Medulla oblongata (tissue), 1 donor: ENCODE measurements at regions not wholly inside any gene's neighbourhood (a gene's known extent, or its start where the extent isn't known, plus 50 kb on each side); places are given as distances from the start of the nearest gene placed in this dataset.
"Not testable (repeated sequence)": the region's sequence is repeated elsewhere in the genome, so short reads cannot be mapped to it uniquely, and the experiment has no call there.

Source experiments
- DNase-seq: peaks from one replicate; pipeline ENCODE4 v3.0.0-alpha.2; 2015; ENCODE audit errors: extremely low spot score

GRCh38 chrX:905848-906566 is 275.4 kb downstream of the SHOX start:
- DNase-seq: no peak

GRCh38 chrX:903116-903515 is 272.5 kb downstream of the SHOX start:
- DNase-seq: no peak

DNA sequence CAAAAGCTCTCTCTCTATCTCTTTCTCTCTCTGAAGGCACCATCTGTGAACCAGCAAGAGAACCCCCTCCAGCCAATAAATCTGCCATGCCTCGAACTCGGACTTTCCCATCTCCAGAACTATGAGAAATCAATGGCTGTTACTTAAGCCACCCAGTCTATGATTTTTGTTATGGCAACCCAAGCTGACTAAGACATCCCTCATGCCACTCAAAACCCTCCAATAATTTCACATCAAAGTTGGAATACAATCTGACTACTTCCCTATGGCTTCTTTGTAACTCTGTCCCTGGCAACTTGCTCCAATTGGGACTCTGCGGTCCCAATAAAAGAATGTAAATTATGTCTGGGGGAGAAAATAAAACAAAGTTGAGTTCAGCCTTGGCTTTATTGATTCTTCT is 265.7 kb downstream of the SHOX start:
- no peak for DNase-seq

DNA sequence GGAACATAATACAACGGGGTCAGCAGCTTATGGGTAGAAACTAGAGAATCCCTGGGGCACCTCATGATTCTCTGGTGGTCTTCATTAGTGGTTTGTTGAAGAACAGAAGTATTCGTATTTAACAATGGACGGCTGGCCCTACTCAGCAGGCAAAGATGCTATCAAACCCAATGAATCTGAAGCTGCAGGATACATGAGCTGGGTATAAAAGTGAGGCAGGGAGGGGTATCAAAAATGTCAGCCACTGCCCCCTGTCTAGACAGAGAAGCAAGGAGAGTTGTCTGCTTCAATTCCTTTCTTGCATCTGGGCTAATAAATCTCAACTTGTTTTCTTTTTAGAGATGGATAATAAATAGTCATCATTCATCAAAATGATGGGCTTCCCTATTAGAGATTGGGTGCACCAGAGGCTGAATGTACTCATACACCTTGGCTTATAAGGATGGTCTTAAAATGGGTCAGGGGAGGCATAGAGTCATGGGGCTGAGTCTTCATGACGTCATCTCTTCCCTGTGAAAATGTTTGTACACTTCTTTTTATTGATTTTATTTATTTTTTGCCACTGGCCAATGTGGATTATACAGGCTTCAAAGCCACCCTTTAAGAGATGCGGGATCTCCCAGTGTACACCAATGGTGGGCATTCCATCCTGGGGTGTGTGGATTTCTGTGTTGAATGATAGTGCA is 259.5 kb downstream of the SHOX start:
- no peak for DNase-seq

DNA sequence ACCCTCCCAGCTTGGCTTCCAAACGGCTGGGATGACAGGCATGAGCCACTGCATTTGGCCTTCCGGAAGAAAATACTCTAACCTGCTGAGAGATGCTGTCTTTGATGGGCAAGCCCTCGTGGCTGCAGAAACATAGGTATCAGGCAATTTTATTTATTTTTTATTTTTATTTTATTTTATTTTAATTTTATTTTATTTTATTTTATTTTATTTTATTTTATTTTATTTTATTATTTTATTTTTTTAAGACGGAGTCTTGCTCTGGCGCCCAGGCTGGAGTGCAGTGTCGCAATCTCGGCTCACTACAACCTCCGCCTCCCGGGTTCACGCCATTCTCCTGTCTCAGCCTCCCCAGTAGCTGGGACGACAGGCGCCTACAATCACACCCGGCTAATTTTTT is 257.1 kb downstream of the SHOX start:
- not testable (repeated sequence) for DNase-seq

GRCh38 chrX:883588-883987 is 253.0 kb downstream of the SHOX start:
- DNase-seq: no peak

DNA sequence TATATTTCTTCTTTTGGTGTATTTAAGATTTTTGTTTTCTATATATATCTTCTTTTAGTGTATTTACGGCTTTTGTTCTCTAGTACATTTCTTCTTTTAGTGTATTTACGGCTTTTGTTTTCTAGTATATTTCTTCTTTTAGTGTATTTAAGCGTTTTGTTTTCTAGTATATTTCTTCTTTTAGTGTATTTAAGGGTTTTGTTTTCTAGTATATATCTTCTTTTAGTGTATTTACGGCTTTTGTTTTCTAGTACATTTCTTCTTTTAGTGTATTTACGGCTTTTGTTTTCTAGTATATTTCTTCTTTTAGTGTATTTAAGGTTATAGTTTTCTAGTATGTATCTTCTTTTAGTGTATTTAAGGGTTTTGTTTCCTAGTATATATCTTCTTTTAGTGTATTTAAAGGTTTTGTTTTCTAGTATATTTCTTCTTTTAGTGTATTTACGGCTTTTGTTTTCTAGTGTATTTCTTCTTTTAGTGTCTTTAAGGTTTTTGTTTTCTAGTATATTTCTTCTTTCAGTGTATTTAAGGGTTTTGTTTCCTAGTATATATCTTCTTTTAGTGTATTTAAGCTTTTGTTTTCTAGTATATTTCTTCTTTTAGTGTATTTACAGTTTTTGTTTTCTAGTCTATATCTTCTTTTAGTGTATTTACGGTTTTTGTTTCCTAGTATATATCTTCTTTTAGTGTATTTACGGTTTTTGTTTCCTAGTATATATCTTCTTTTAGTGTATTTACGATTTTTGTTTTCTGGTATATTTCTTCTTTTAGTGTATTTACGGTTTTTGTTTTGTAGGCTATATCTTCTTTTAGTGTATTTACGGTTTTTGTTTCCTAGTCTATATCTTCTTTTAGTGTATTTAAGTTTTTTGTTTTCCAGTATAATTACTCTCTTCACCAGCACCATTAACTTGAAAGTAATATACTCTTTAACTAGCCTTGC is 249.4 kb downstream of the SHOX start:
- DNase-seq: not testable (repeated sequence)

GRCh38 chrX:874061-874460 is 243.5 kb downstream of the SHOX start:
- no peak for DNase-seq

DNA sequence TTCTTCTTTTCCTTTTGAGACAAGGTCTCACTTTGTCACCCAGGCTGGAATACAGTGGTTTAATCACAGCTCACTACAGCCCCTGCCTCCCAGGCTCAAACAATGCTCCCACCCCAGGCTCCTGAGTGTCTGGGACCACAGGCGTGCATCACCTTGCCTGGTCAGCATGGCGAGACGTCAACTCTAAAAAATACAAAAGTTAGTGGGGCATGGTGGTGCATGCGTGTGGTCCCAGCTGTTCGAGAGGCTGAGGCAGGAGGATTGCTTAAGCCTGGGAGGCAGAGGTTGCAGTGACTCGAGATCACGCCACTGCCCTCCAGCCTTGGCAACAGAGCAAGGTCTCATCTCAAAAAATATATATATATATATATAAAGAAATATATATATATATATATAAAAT is 242.4 kb downstream of the SHOX start:
- no peak for DNase-seq

DNA sequence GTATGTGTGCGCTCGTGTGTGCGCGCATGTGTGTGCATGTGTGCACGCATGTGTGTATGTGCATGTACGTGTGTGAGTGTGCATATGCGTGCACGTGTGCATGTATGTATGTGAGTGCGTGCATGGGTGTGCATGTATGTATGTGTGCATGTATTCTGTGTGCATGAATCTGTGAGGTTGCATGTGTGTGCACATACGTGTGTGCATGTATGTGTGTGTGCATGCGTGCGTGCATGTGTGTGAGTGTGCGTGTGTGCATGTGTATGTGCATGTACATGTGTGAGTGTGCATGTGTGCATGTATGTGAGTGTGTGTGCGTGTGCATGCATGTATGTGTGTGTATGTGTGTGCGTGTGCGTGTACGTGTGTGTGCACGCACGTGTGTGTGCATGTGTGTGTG is 241.5 kb downstream of the SHOX start:
- DNase-seq: no peak

- no peak for DNase-seq
These were observed 241.0 kb downstream of the SHOX start for GRCh38 chrX:871626-872025.

DNA sequence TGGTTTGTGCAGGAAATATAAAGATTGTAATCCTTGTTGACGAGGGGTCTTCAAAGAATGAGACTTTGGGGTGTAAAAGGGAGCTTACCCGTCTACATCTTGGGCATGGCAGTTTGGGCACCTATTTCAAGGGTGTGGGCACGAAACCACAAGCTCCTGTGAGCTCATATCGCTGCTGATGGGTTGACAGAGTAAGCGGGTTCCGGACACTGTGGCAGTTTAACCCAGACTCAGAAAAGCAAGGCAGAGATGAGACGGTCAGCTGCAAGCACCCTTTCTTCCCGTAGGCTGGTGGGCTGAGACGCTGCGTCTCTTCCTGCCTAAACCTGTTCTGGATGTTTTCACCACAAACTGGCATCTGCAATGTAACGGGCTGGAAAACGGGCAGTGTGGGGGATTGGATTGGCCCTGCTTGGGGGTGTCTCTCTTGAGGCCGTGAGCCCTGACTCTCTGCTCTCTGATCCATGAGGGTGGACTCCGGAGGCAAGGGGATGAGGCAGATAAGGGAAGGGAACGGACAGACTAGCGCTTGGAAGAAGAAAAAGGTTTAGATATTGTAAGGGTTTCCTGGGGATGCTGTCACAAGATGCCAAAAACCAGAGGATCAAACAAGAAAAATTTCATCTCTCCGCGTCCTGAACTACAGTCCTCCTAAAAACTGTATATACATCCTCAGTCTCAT is 237.5 kb downstream of the SHOX start:
- DNase-seq: no peak

- DNase-seq: no peak
These were observed 236.9 kb downstream of the SHOX start for GRCh38 chrX:867502-867901.

DNA sequence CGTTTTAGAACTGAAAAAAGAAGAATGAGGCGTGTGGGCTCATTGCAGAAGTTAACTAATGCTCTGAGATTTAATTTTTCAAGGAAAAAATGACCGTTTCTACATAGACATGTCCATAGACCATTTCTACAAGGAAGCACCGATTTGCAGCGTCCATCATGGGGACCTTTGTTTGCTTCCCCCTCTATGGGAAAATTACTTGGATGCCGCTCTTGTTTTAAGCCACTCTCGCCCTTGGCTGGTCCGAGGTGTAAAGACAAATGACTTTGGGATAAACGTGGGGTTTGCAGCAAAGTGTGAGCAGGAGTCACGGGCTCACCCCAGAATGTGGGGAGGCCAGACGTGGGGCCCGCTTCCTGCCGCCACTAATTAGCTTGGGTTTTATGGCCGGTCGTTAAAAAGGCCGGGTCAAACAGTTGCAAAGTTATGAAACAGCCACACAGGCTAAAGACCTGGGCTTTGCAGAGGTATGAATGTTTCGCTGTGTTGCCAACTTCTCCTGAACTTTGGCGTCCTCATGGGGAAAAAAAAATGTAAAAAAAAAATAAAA is 235.9 kb downstream of the SHOX start:
- no peak for DNase-seq

GRCh38 chrX:865422-865821 is 234.8 kb downstream of the SHOX start:
- DNase-seq: no peak

- no peak for DNase-seq
These were observed 231.3 kb downstream of the SHOX start for GRCh38 chrX:861921-862320.

- DNase-seq: no peak
These were observed 230.8 kb downstream of the SHOX start for GRCh38 chrX:861340-861890.

GRCh38 chrX:859329-859728 is 228.7 kb downstream of the SHOX start:
- DNase-seq: no peak

DNA sequence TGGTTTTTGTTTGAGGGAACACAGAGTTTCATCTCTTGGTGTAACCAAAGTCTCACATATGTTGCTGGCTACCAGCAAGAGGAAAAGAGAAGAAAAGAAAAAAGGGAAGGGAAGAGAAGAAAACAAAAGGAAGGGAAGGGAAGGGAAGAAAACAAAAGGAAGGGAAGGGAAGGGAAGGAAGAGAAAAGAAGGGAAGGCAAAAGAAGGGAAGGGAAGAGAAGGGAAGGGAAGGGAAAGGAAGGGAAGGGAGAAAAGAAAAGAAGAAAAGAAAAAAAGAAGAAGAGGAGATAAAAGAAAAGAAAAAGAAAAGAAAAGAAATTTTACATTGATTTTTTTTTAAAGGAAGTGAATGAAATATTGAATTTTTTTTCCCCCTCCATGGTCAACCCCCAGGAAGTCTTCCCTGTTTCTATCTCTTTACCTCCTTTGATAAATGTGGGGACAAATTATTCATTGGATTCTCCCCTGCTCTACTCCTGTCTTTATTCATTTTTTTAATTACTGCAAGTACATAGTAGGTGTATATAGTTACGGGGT is 228.0 kb downstream of the SHOX start:
- no peak for DNase-seq

GRCh38 chrX:857376-857775 is 226.8 kb downstream of the SHOX start:
- no peak for DNase-seq
